ENCODE measurements at regions not wholly inside any gene's neighbourhood (a gene's known extent, or its start where the extent isn't known, plus 50 kb on each side); places are given as distances from the start of the nearest gene placed in this dataset.
"Not testable (repeated sequence)": the region's sequence is repeated elsewhere in the genome, so short reads cannot be mapped to it uniquely, and the experiment has no call there.

GRCh38 chr14:28348797-28349196, 417.8 kb upstream of the FOXG1 start:
- intact Hi-C loops (cut with DNase I) = no loop called here

GRCh38 chr14:28356819-28357218, 409.8 kb upstream of the FOXG1 start:
- intact Hi-C loops (cut with DNase I) = no loop called here
- DNase-seq (ENCODE audit: missing footprints) (no peak), ATAC-seq (no peak)

More at GRCh38 chr14:28348797-28349196, 417.8 kb upstream of the FOXG1 start:
- DNase-seq (ENCODE audit: missing footprints) (peak; percentile 33), ATAC-seq (no peak)

- intact Hi-C loops (cut with DNase I) = no loop called here
- no peak for ATAC-seq
- DNase-seq (ENCODE audit: missing footprints) = no peak
These were observed 405.1 kb upstream of the FOXG1 start for GRCh38 chr14:28361486-28361885.

- DNase-seq (ENCODE audit: missing footprints) (no peak), ATAC-seq (no peak)
- intact Hi-C loops (cut with DNase I) = no loop called here
These were observed 401.1 kb upstream of the FOXG1 start for GRCh38 chr14:28365510-28365909.

GRCh38 chr14:28373721-28374120, 392.9 kb upstream of the FOXG1 start:
- ATAC-seq = no peak
- intact Hi-C loops (cut with DNase I) = no loop called here

GRCh38 chr14:28375295-28375694, 391.3 kb upstream of the FOXG1 start:
- no peak for DNase-seq (ENCODE audit: missing footprints)
- no peak for ATAC-seq
- intact Hi-C loops (cut with DNase I) = no loop called here

More at GRCh38 chr14:28373721-28374120, 392.9 kb upstream of the FOXG1 start:
- DNase-seq (ENCODE audit: missing footprints) = no peak

- no peak for DNase-seq (ENCODE audit: missing footprints)
- intact Hi-C loops (cut with DNase I) = no loop called here
- no peak for ATAC-seq
These were observed 384.9 kb upstream of the FOXG1 start for GRCh38 chr14:28381656-28382055.

- intact Hi-C loops (cut with DNase I) = no loop called here
- ATAC-seq = no peak
- no peak for DNase-seq (ENCODE audit: missing footprints)
These were observed 384.0 kb upstream of the FOXG1 start for GRCh38 chr14:28382444-28383190.

GRCh38 chr14:28398506-28398905, 368.1 kb upstream of the FOXG1 start:
- intact Hi-C loops (cut with DNase I) = no loop called here

GRCh38 chr14:28401705-28402104, 364.9 kb upstream of the FOXG1 start:
- DNase-seq (ENCODE audit: missing footprints); ATAC-seq; intact Hi-C loops (cut with DNase I): not testable (repeated sequence)

More at GRCh38 chr14:28398506-28398905, 368.1 kb upstream of the FOXG1 start:
- ATAC-seq (no peak), DNase-seq (ENCODE audit: missing footprints) (no peak)

- intact Hi-C loops (cut with DNase I) = no loop called here
- DNase-seq (ENCODE audit: missing footprints) (no peak), ATAC-seq (no peak)
These were observed 360.4 kb upstream of the FOXG1 start for GRCh38 chr14:28406196-28406595.

- ATAC-seq (no peak), DNase-seq (ENCODE audit: missing footprints) (no peak)
- intact Hi-C loops (cut with DNase I) = no loop called here
These were observed 359.4 kb upstream of the FOXG1 start for GRCh38 chr14:28407031-28407825.

GRCh38 chr14:28407996-28408395, 358.6 kb upstream of the FOXG1 start:
- ATAC-seq = no peak
- intact Hi-C loops (cut with DNase I) = no loop called here
- no peak for DNase-seq (ENCODE audit: missing footprints)

- ATAC-seq (no peak), DNase-seq (ENCODE audit: missing footprints) (no peak)
- intact Hi-C loops (cut with DNase I) = no loop called here
These were observed 354.5 kb upstream of the FOXG1 start for GRCh38 chr14:28412077-28412476.

GRCh38 chr14:28426960-28427359, 339.6 kb upstream of the FOXG1 start:
- no peak for ATAC-seq
- intact Hi-C loops (cut with DNase I) = no loop called here
- no peak for DNase-seq (ENCODE audit: missing footprints)

GRCh38 chr14:28436821-28437220, 329.8 kb upstream of the FOXG1 start:
- intact Hi-C loops (cut with DNase I) = no loop called here
- ATAC-seq (no peak), DNase-seq (ENCODE audit: missing footprints) (no peak)

- ATAC-seq = no peak
- intact Hi-C loops (cut with DNase I) = no loop called here
- no peak for DNase-seq (ENCODE audit: missing footprints)
These were observed 305.2 kb upstream of the FOXG1 start for GRCh38 chr14:28461389-28461788.

- no peak for DNase-seq (ENCODE audit: missing footprints)
- intact Hi-C loops (cut with DNase I) = no loop called here
- ATAC-seq = no peak
These were observed 299.0 kb upstream of the FOXG1 start for GRCh38 chr14:28467611-28468010.

- intact Hi-C loops (cut with DNase I) = no loop called here
- no peak for ATAC-seq
- no peak for DNase-seq (ENCODE audit: missing footprints)
These were observed 298.1 kb upstream of the FOXG1 start for GRCh38 chr14:28468191-28469151.
